ENCODE measurements at regions not wholly inside any gene's neighbourhood (a gene's known extent, or its start where the extent isn't known, plus 50 kb on each side); places are given as distances from the start of the nearest gene placed in this dataset.

GRCh38 chr2:156151351-156151750, 181.2 kb downstream of the NR4A2 start:
- H3K56ac ChIP-seq (ENCODE audit: insufficient read length, low read depth, low read length), result no peak overlapping the region
- no peak overlapping the region for H4K5ac ChIP-seq (ENCODE audit: insufficient read length, low read depth, low read length)
- H3K18ac ChIP-seq (ENCODE audit: insufficient read length, low read depth, low read length), result no peak overlapping the region
- no peak overlapping the region for H3K9ac ChIP-seq (ENCODE audit: extremely low read depth, insufficient read length, low read length)
- H3K4me1 ChIP-seq (ENCODE audit: insufficient read depth, low read length), result no peaks in the 10 kb centered on the region; the same call in 1 of the 2 replicates
- no peaks in the 10 kb centered on the region for H3K79me2 ChIP-seq (ENCODE audit: insufficient read depth, low read length)
- H3K23ac ChIP-seq (ENCODE audit: insufficient read length, low read depth, low read length), result no peak overlapping the region
- Mint-ChIP-seq H3K27ac (no peak overlapping the region), H3K4me3 (no peak overlapping the region), H3K27me3 (ENCODE audit: low read depth) (no peaks in the 10 kb centered on the region), H3K4me1 (peaks cover 6 to 10% of the 10 kb centered on the region in 2 experiments), H3K36me3 (ENCODE audit: insufficient read depth in 1 of 3, low read depth in 3 of 3) (peaks cover 2 to 19% (median 8%) of the 10 kb centered on the region in 3 experiments), H3K9me3 (peaks cover 0 to 4% of the 10 kb centered on the region in 2 experiments; a peak in 2 of 5 replicates)
- no peak overlapping the region for H3T11ph ChIP-seq (ENCODE audit: low read length)
- no peak overlapping the region for H3K4ac ChIP-seq (ENCODE audit: low read depth, low read length)
- H2BK20ac ChIP-seq (ENCODE audit: low read depth, low read length, poor library complexity, severe bottlenecking), result no peak overlapping the region
- no peaks in the 10 kb centered on the region for H3K23me2 ChIP-seq (ENCODE audit: insufficient read length, low read depth, low read length, poor library complexity, severe bottlenecking)
- TF ChIP-seq, protein P1, sequence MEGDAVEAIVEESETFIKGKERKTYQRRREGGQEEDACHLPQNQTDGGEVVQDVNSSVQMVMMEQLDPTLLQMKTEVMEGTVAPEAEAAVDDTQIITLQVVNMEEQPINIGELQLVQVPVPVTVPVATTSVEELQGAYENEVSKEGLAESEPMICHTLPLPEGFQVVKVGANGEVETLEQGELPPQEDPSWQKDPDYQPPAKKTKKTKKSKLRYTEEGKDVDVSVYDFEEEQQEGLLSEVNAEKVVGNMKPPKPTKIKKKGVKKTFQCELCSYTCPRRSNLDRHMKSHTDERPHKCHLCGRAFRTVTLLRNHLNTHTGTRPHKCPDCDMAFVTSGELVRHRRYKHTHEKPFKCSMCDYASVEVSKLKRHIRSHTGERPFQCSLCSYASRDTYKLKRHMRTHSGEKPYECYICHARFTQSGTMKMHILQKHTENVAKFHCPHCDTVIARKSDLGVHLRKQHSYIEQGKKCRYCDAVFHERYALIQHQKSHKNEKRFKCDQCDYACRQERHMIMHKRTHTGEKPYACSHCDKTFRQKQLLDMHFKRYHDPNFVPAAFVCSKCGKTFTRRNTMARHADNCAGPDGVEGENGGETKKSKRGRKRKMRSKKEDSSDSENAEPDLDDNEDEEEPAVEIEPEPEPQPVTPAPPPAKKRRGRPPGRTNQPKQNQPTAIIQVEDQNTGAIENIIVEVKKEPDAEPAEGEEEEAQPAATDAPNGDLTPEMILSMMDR (conservative IDR thresholded peaks at IDR 0.05), result no peak
- no CpG with 5 or more reads among the region's 1 CpG for WGBS (ENCODE audit: extremely low coverage, insufficient read length, low lambda C conversion rate)
- no peak overlapping the region for H3K4me2 ChIP-seq (ENCODE audit: insufficient read depth, insufficient read length, low read length)
- H3K79me1 ChIP-seq (ENCODE audit: insufficient read depth, low read depth, low read length, poor library complexity, severe bottlenecking), result no peaks in the 10 kb centered on the region
- no peak overlapping the region for H3K14ac ChIP-seq (ENCODE audit: insufficient read depth, low read length)
- no peak overlapping the region for H2BK120ac ChIP-seq (ENCODE audit: low read depth, low read length, poor library complexity, severe bottlenecking)
- H2BK5ac ChIP-seq (ENCODE audit: insufficient read length, low read length), result no peak overlapping the region
- no peak for DNase-seq
- H2AK5ac ChIP-seq (ENCODE audit: insufficient read length, low read length), result no peak overlapping the region
- no peak overlapping the region for H2BK15ac ChIP-seq (ENCODE audit: low read depth, low read length)
- no peak overlapping the region for H2AFZ ChIP-seq (ENCODE audit: low read length)
- H3K9me3 ChIP-seq (ENCODE audit: control insufficient read depth, low read depth, low read length), result no peaks in the 10 kb centered on the region
- no peak overlapping the region for H4K8ac ChIP-seq (replicated peaks; ENCODE audit: insufficient read length, low read depth, low read length)
- no peaks in the 10 kb centered on the region for H3K27me3 ChIP-seq (ENCODE audit: insufficient read depth, low read length)
- no peak overlapping the region for H4K91ac ChIP-seq (ENCODE audit: insufficient read length, low read depth, low read length)
- no peak overlapping the region for H3K27ac ChIP-seq (ENCODE audit: insufficient read length, low read depth, low read length)
- no peak overlapping the region for H2BK12ac ChIP-seq (ENCODE audit: insufficient read length, low read depth, low read length)
- no peaks in the 10 kb centered on the region for H4K20me1 ChIP-seq (ENCODE audit: control insufficient read depth, insufficient read depth, insufficient read length)

Data from H9 (cell line).